ENCODE measurements at regions not wholly inside any gene's neighbourhood (a gene's known extent, or its start where the extent isn't known, plus 50 kb on each side); places are given as distances from the start of the nearest gene placed in this dataset.
"Not testable (repeated sequence)": the region's sequence is repeated elsewhere in the genome, so short reads cannot be mapped to it uniquely, and the experiment has no call there.

- H4K20me1 ChIP-seq (ENCODE audit: insufficient read depth, low read length): no peaks in the 10 kb centered on the region
- TF ChIP-seq EZH2phosphoT487 (IDR thresholded peaks at IDR 0.05; ENCODE audit: low read depth) (no peak), CTCF (IDR thresholded peaks at IDR 0.05; ENCODE audit: low read depth, low read length) (no peak)
- H3K27me3 ChIP-seq (ENCODE audit: low read depth, low read length): no peaks in the 10 kb centered on the region
- H2AFZ ChIP-seq (ENCODE audit: low read depth, low read length): no peak overlapping the region
- H3K4me3 ChIP-seq (ENCODE audit: low read length): no peak overlapping the region
- H3K36me3 ChIP-seq (replicated peaks; ENCODE audit: low read depth, low read length): no peaks in the 10 kb centered on the region
- H3K79me2 ChIP-seq (ENCODE audit: low read length): no peaks in the 10 kb centered on the region
- no peaks in the 10 kb centered on the region for H3K4me1 ChIP-seq (ENCODE audit: low read length)
- no peak overlapping the region for H3K4me2 ChIP-seq (ENCODE audit: low read length)
- H3K9me3 ChIP-seq (ENCODE audit: insufficient read depth, low read length): no peaks in the 10 kb centered on the region
- no peak overlapping the region for H3K27ac ChIP-seq (ENCODE audit: low read length)
- no peak overlapping the region for H3K9ac ChIP-seq (ENCODE audit: low read length)
Measured at GRCh38 chr2:21779786-21780185, 656.0 kb downstream of the TDRD15 start.

DNA sequence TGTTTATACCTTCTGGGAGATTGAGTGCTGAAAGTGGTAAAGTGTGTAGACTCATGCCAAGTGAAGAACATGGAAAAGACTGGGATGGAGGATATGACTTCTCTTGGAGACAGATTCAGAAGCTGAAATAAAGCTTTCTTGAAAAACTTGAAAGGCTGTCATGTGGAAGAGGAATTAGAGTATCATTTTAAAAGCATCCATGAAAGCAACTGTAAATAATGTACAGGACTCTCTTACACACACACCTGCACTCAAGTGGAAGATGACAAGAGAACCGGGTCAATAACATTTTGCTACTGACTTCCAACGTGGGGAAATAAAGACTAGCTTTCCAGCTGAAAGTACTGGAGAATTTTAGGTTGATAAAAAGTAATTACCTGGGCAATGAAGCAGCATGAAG lies 658.2 kb downstream of the TDRD15 start:
- Histone ChIP-seq H3K4me3 (ENCODE audit: low read length) (no peak overlapping the region), H3K79me2 (ENCODE audit: low read length) (no peaks in the 10 kb centered on the region), H3K9me3 (ENCODE audit: insufficient read depth, low read length) (no peaks in the 10 kb centered on the region), H3K36me3 (replicated peaks; ENCODE audit: low read depth, low read length) (no peaks in the 10 kb centered on the region), H3K27ac (ENCODE audit: low read length) (no peak overlapping the region), H2AFZ (ENCODE audit: low read depth, low read length) (no peak overlapping the region), H4K20me1 (ENCODE audit: insufficient read depth, low read length) (no peaks in the 10 kb centered on the region), H3K9ac (ENCODE audit: low read length) (no peak overlapping the region), H3K4me2 (ENCODE audit: low read length) (no peak overlapping the region), H3K4me1 (ENCODE audit: low read length) (no peaks in the 10 kb centered on the region), H3K27me3 (ENCODE audit: low read depth, low read length) (no peaks in the 10 kb centered on the region)
- TF ChIP-seq CTCF (IDR thresholded peaks at IDR 0.05; ENCODE audit: low read depth, low read length): no peak
- TF ChIP-seq EZH2phosphoT487 (IDR thresholded peaks at IDR 0.05; ENCODE audit: low read depth): no peak

- Histone ChIP-seq H3K36me3 (replicated peaks; ENCODE audit: low read depth, low read length) (no peaks in the 10 kb centered on the region), H3K79me2 (ENCODE audit: low read length) (no peaks in the 10 kb centered on the region), H3K9me3 (ENCODE audit: insufficient read depth, low read length) (no peaks in the 10 kb centered on the region), H3K4me1 (ENCODE audit: low read length) (no peaks in the 10 kb centered on the region), H3K27ac (ENCODE audit: low read length) (no peak overlapping the region), H2AFZ (ENCODE audit: low read depth, low read length) (no peak overlapping the region), H3K9ac (ENCODE audit: low read length) (no peak overlapping the region), H3K4me2 (ENCODE audit: low read length) (no peak overlapping the region), H3K27me3 (ENCODE audit: low read depth, low read length) (no peaks in the 10 kb centered on the region), H4K20me1 (ENCODE audit: insufficient read depth, low read length) (no peaks in the 10 kb centered on the region), H3K4me3 (ENCODE audit: low read length) (no peak overlapping the region)
- no peak for TF ChIP-seq CTCF (IDR thresholded peaks at IDR 0.05; ENCODE audit: low read depth, low read length)
- TF ChIP-seq EZH2phosphoT487 (IDR thresholded peaks at IDR 0.05; ENCODE audit: low read depth): no peak
Measured at GRCh38 chr2:21782866-21783265, 659.1 kb downstream of the TDRD15 start.

GRCh38 chr2:21787941-21788340 lies 664.2 kb downstream of the TDRD15 start:
- Histone ChIP-seq H3K4me2 (ENCODE audit: low read length) (no peak overlapping the region), H3K79me2 (ENCODE audit: low read length) (no peaks in the 10 kb centered on the region), H3K27ac (ENCODE audit: low read length) (no peak overlapping the region), H4K20me1 (ENCODE audit: insufficient read depth, low read length) (no peaks in the 10 kb centered on the region), H3K9me3 (ENCODE audit: insufficient read depth, low read length) (no peaks in the 10 kb centered on the region), H3K9ac (ENCODE audit: low read length) (no peak overlapping the region), H3K4me3 (ENCODE audit: low read length) (no peak overlapping the region), H3K27me3 (ENCODE audit: low read depth, low read length) (no peaks in the 10 kb centered on the region), H3K36me3 (replicated peaks; ENCODE audit: low read depth, low read length) (no peaks in the 10 kb centered on the region), H3K4me1 (ENCODE audit: low read length) (no peaks in the 10 kb centered on the region), H2AFZ (ENCODE audit: low read depth, low read length) (no peak overlapping the region)
- TF ChIP-seq EZH2phosphoT487 (IDR thresholded peaks at IDR 0.05; ENCODE audit: low read depth) (no peak), CTCF (IDR thresholded peaks at IDR 0.05; ENCODE audit: low read depth, low read length) (no peak)

- H3K36me3 ChIP-seq (replicated peaks; ENCODE audit: low read depth, low read length); H3K27ac ChIP-seq (ENCODE audit: low read length); H3K79me2 ChIP-seq (ENCODE audit: low read length); H3K9ac ChIP-seq (ENCODE audit: low read length); H3K4me1 ChIP-seq (ENCODE audit: low read length); H3K9me3 ChIP-seq (ENCODE audit: insufficient read depth, low read length); H4K20me1 ChIP-seq (ENCODE audit: insufficient read depth, low read length); H3K4me2 ChIP-seq (ENCODE audit: low read length); H3K4me3 ChIP-seq (ENCODE audit: low read length); H2AFZ ChIP-seq (ENCODE audit: low read depth, low read length); H3K27me3 ChIP-seq (ENCODE audit: low read depth, low read length): not testable (repeated sequence)
Measured at GRCh38 chr2:21790311-21790710, 666.5 kb downstream of the TDRD15 start.
